ENCODE measurements at regions not wholly inside any gene's neighbourhood (a gene's known extent, or its start where the extent isn't known, plus 50 kb on each side); places are given as distances from the start of the nearest gene placed in this dataset.

- TF ChIP-seq, protein P1, sequence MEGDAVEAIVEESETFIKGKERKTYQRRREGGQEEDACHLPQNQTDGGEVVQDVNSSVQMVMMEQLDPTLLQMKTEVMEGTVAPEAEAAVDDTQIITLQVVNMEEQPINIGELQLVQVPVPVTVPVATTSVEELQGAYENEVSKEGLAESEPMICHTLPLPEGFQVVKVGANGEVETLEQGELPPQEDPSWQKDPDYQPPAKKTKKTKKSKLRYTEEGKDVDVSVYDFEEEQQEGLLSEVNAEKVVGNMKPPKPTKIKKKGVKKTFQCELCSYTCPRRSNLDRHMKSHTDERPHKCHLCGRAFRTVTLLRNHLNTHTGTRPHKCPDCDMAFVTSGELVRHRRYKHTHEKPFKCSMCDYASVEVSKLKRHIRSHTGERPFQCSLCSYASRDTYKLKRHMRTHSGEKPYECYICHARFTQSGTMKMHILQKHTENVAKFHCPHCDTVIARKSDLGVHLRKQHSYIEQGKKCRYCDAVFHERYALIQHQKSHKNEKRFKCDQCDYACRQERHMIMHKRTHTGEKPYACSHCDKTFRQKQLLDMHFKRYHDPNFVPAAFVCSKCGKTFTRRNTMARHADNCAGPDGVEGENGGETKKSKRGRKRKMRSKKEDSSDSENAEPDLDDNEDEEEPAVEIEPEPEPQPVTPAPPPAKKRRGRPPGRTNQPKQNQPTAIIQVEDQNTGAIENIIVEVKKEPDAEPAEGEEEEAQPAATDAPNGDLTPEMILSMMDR (IDR thresholded peaks at IDR 0.05): no peak
- no peak overlapping the region for H3K27ac Mint-ChIP-seq
- peaks cover 10% of the 10 kb centered on the region for H3K27me3 Mint-ChIP-seq (ENCODE audit: insufficient read depth)
- no peaks in the 10 kb centered on the region for H3K9me3 Mint-ChIP-seq
- H3K36me3 Mint-ChIP-seq (ENCODE audit: low read depth): no peaks in the 10 kb centered on the region
- H3K4me1 Mint-ChIP-seq (ENCODE audit: low read depth): no peaks in the 10 kb centered on the region
- no peak for DNase-seq
- no peak overlapping the region for H3K4me3 Mint-ChIP-seq
Observed at GRCh38 chr3:168843481-168843880, 747.8 kb upstream of the GOLIM4 start.

DNA sequence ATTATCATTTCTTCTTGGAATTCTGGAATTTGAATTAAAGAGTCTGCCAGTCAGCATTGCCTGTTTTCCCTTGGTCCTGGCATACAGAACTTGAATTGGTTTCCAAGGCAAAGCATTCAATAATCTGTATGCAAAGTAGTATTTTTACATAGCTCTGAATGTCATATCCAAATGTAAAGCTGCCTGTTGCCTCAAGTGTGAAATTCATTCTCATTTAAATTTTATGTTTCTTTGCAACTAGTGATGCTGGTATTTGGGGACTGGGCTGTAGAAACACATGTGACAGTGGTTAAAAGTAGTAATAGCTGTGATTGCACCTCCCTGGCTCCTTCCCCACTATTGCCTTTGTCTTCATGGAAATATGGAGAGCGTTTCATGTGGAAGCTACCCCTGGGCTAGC lies 743.9 kb upstream of the GOLIM4 start:
- no peaks in the 10 kb centered on the region for H3K9me3 Mint-ChIP-seq
- H3K4me3 Mint-ChIP-seq: no peak overlapping the region
- no peaks in the 10 kb centered on the region for H3K36me3 Mint-ChIP-seq (ENCODE audit: low read depth)
- no peaks in the 10 kb centered on the region for H3K4me1 Mint-ChIP-seq (ENCODE audit: low read depth)
- no peak for DNase-seq
- H3K27me3 Mint-ChIP-seq (ENCODE audit: insufficient read depth): no peaks in the 10 kb centered on the region
- no peak overlapping the region for H3K27ac Mint-ChIP-seq
- TF ChIP-seq, protein P1 (IDR thresholded peaks at IDR 0.05): no peak

DNA sequence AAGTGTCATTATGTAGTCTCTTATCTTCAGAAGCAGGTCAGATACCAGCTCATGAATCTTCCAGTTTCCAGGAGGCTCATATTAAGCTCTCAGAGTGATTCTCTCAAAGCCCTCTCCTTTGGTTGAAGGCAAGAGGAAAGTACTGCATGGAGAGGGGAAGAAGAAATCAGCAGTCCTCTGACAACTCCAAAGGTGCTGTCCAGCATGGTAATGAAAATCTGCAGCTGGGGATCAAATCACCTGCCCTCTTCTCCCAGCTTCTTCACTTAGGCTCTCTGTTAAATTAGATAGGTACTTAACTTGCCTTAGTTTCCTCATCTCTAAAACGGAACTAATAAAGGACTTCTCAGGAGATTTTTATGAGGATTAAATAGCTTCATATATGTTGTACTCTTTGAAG lies 738.8 kb upstream of the GOLIM4 start:
- Mint-ChIP-seq H3K36me3 (ENCODE audit: low read depth) (no peaks in the 10 kb centered on the region), H3K4me3 (no peak overlapping the region), H3K9me3 (no peaks in the 10 kb centered on the region), H3K4me1 (ENCODE audit: low read depth) (no peaks in the 10 kb centered on the region), H3K27me3 (ENCODE audit: insufficient read depth) (no peaks in the 10 kb centered on the region; the same call in 1 of the 2 replicates), H3K27ac (no peak overlapping the region)
- DNase-seq: no peak
- TF ChIP-seq, protein P1 (IDR thresholded peaks at IDR 0.05): no peak

DNA sequence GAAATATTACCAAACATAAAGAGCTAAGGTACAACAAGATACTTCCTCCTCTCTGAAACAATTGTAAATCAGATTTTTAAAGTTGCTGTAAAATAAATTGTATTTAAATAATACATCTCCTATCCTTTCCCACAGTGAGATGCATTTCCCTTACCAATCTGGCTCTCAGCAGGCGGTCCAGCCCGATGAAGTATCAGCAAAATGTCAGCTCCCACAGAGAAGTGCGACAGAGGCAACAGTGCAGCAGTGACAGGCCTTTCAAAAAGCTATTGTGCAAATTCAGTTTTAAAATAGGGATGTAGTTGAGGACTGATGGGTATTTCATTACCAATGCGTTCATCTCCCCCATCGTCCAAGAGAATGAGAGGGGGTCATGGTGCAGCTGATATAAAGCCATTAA lies 733.2 kb upstream of the GOLIM4 start:
- H3K4me3 Mint-ChIP-seq: no peak overlapping the region
- no peaks in the 10 kb centered on the region for H3K9me3 Mint-ChIP-seq
- H3K27me3 Mint-ChIP-seq (ENCODE audit: insufficient read depth): no peaks in the 10 kb centered on the region; the same call in 1 of the 2 replicates
- no peak overlapping the region for H3K27ac Mint-ChIP-seq
- no peaks in the 10 kb centered on the region for H3K36me3 Mint-ChIP-seq (ENCODE audit: low read depth)
- peaks cover 6% of the 10 kb centered on the region; the same call in 1 of the 2 replicates for H3K4me1 Mint-ChIP-seq (ENCODE audit: low read depth)
- no peak for DNase-seq
- TF ChIP-seq, protein P1 (IDR thresholded peaks at IDR 0.05): no peak

DNA sequence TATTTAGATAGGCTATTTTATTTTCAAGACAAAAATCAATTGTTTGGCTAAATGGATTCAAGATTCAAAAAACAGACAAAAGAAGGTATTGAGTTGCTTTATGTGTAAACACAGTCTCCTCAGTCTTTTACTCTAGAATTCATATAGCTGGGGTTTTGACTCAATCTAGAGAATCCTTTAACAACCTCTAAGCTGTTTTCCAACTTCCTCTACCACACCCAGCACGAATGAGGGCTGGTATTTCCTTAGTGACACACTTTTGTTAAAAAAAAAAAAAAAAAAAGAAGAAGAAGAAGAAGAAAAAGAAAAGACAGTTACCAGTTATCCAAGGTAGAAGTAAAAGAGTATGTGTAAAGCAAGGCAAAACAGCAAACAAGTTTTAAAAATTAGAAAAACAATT lies 732.8 kb upstream of the GOLIM4 start:
- H3K27ac Mint-ChIP-seq: no peak overlapping the region
- DNase-seq: no peak
- H3K4me3 Mint-ChIP-seq: no peak overlapping the region
- peaks cover 6% of the 10 kb centered on the region; the same call in 1 of the 2 replicates for H3K4me1 Mint-ChIP-seq (ENCODE audit: low read depth)
- TF ChIP-seq, protein P1 (IDR thresholded peaks at IDR 0.05): no peak
- H3K27me3 Mint-ChIP-seq (ENCODE audit: insufficient read depth): no peaks in the 10 kb centered on the region; the same call in 1 of the 2 replicates
- H3K9me3 Mint-ChIP-seq: no peaks in the 10 kb centered on the region
- H3K36me3 Mint-ChIP-seq (ENCODE audit: low read depth): no peaks in the 10 kb centered on the region

GRCh38 chr3:168828014-168828413 lies 732.3 kb upstream of the GOLIM4 start:
- TF ChIP-seq, protein P1 (IDR thresholded peaks at IDR 0.05): no peak
- Mint-ChIP-seq H3K9me3 (no peaks in the 10 kb centered on the region), H3K36me3 (ENCODE audit: low read depth) (no peaks in the 10 kb centered on the region), H3K4me1 (ENCODE audit: low read depth) (peaks cover 6% of the 10 kb centered on the region; the same call in 1 of the 2 replicates), H3K4me3 (no peak overlapping the region), H3K27me3 (ENCODE audit: insufficient read depth) (no peaks in the 10 kb centered on the region; the same call in 1 of the 2 replicates), H3K27ac (no peak overlapping the region)
- DNase-seq: no peak
